ENCODE measurements at regions not wholly inside any gene's neighbourhood (a gene's known extent, or its start where the extent isn't known, plus 50 kb on each side); places are given as distances from the start of the nearest gene placed in this dataset.
A peak's percentile ranks its signal among the peaks of the same experiment; 100 is the strongest.

DNA sequence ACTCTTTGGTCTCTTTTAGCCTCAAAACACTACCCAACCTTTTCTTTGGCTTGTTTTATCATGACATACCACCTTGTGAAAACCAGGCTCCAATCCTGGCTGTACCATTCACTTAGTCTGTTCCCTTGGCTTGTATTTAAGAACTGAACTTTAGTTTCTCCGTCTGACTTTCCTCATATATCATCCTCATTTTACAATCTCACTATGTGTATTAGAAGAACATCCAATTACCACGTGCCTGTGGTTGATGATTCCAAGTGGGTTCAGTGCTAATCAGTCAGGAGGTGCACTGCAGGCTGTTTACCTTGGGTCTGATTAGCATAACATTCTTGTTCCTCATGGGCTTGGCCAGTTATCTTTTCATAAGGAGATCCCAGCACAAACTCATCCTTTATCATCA, 144.8 kb upstream of the KLF14 start:
- Histone ChIP-seq H3K4me3 (ENCODE audit: control insufficient read depth in 2 of 3, extremely low read depth in 1 of 3, insufficient read depth in 2 of 3, low read depth in 1 of 3, low read length in 3 of 3) (no peak overlapping the region), H3K27ac (ENCODE audit: control insufficient read depth, insufficient read depth, low read length) (no peak overlapping the region), H3K9ac (ENCODE audit: control insufficient read depth, extremely low read depth, insufficient read depth, low read length) (no peak overlapping the region), H3K79me2 (ENCODE audit: control insufficient read depth, insufficient read depth, low read length) (peaks cover 33% of the 10 kb centered on the region), H2AFZ (ENCODE audit: control insufficient read depth, low read length) (no peak overlapping the region), H3K4me2 (ENCODE audit: control insufficient read depth, extremely low read depth, insufficient read depth, low read depth, low read length) (no peak overlapping the region), H3K9me3 (ENCODE audit: control insufficient read depth, low read depth, low read length) (no peaks in the 10 kb centered on the region), H3K36me3 (ENCODE audit: control insufficient read depth in 2 of 2, extremely low read depth in 1 of 2, insufficient read depth in 2 of 2, low read length in 2 of 2) (peaks cover 31 to 73% of the 10 kb centered on the region in 2 experiments), H3K9me1 (ENCODE audit: control insufficient read depth, extremely low read depth, insufficient read depth, low read length) (peaks cover 4% of the 10 kb centered on the region), H3K27me3 (ENCODE audit: control insufficient read depth, extremely low read depth, insufficient read depth, low read length) (no peaks in the 10 kb centered on the region), H4K20me1 (ENCODE audit: control insufficient read depth, extremely low read depth, insufficient read depth, low read length) (peaks cover 24% of the 10 kb centered on the region), H3K4me1 (ENCODE audit: control insufficient read depth, extremely low read depth, insufficient read depth, low read length) (no peaks in the 10 kb centered on the region)
- TF ChIP-seq EZH2 (IDR thresholded peaks at IDR 0.05; ENCODE audit: low read length) (no peak), CTCF (optimal IDR thresholded peaks at IDR 0.05 in 1 of 3, IDR thresholded peaks at IDR 0.05 in 1 of 3, conservative IDR thresholded peaks at IDR 0.05 in 1 of 3; ENCODE audit: extremely low read depth in 1 of 3, insufficient read depth in 2 of 3, low read length in 3 of 3) (no peak)
- DNase-seq (ENCODE audit: low read depth, low spot score) (no peak), FAIRE-seq (no peak)
- dilution Hi-C loops (cut with MboI; ENCODE audit: extremely low pct_ligation_motif_present, low sequenced_read_pairs), result no loop called here

GRCh38 chr7:130879191-130879590, 145.2 kb upstream of the KLF14 start:
- Histone ChIP-seq H3K4me1 (ENCODE audit: control insufficient read depth, extremely low read depth, insufficient read depth, low read length) (peaks cover 2% of the 10 kb centered on the region), H3K79me2 (ENCODE audit: control insufficient read depth, insufficient read depth, low read length) (peaks cover 37% of the 10 kb centered on the region), H3K9me1 (ENCODE audit: control insufficient read depth, extremely low read depth, insufficient read depth, low read length) (peaks cover 4% of the 10 kb centered on the region), H3K27ac (ENCODE audit: control insufficient read depth, insufficient read depth, low read length) (peak overlapping the region; percentile 7), H3K4me2 (ENCODE audit: control insufficient read depth, extremely low read depth, insufficient read depth, low read depth, low read length) (no peak overlapping the region), H3K9me3 (ENCODE audit: control insufficient read depth, low read depth, low read length) (no peaks in the 10 kb centered on the region), H4K20me1 (ENCODE audit: control insufficient read depth, extremely low read depth, insufficient read depth, low read length) (peaks cover 24% of the 10 kb centered on the region), H3K36me3 (ENCODE audit: control insufficient read depth in 2 of 2, extremely low read depth in 1 of 2, insufficient read depth in 2 of 2, low read length in 2 of 2) (peaks cover 35 to 73% of the 10 kb centered on the region in 2 experiments), H3K9ac (ENCODE audit: control insufficient read depth, extremely low read depth, insufficient read depth, low read length) (no peak overlapping the region), H3K27me3 (ENCODE audit: control insufficient read depth, extremely low read depth, insufficient read depth, low read length) (no peaks in the 10 kb centered on the region), H3K4me3 (ENCODE audit: control insufficient read depth in 2 of 3, extremely low read depth in 1 of 3, insufficient read depth in 2 of 3, low read depth in 1 of 3, low read length in 3 of 3) (no peak overlapping the region), H2AFZ (ENCODE audit: control insufficient read depth, low read length) (no peak overlapping the region)
- FAIRE-seq (no peak), DNase-seq (ENCODE audit: low read depth, low spot score) (no peak)
- dilution Hi-C loops (cut with MboI; ENCODE audit: extremely low pct_ligation_motif_present, low sequenced_read_pairs), result no loop called here
- TF ChIP-seq CTCF (optimal IDR thresholded peaks at IDR 0.05 in 1 of 3, IDR thresholded peaks at IDR 0.05 in 1 of 3, conservative IDR thresholded peaks at IDR 0.05 in 1 of 3; ENCODE audit: extremely low read depth in 1 of 3, insufficient read depth in 2 of 3, low read length in 3 of 3) (no peak), EZH2 (IDR thresholded peaks at IDR 0.05; ENCODE audit: low read length) (no peak)

All from keratinocyte (primary cell).